ENCODE measurements at regions not wholly inside any gene's neighbourhood (a gene's known extent, or its start where the extent isn't known, plus 50 kb on each side); places are given as distances from the start of the nearest gene placed in this dataset.

DNA sequence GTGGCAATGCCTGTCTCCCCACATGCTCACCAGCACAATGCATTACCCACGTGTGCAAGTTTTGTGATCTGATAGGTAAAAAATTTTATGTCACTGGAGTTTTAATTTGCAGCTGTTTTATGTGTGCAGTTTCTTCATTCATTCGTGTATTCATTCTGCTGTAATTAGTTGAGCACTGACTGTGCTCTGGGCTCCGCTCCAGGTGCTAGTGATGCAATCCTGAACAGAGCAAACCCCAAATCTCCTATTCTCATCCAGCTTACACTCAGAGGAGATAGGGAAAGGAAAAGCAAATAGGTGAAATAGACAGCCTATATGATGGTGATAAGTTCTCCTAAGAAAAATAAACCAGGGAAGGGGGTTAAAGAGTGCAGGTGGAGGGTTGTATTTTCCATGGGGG, 148.4 kb downstream of the TENT4A start:
- in situ Hi-C loops (cut with MboI; ENCODE audit: low sequenced_read_pairs, unreplicated experiment) = no loop called here
- DNase-seq (ENCODE audit: low spot score) = no peak
- TF ChIP-seq CTCF (IDR thresholded peaks at IDR 0.05; ENCODE audit: borderline replicate concordance, control extremely low read depth, extremely low read depth, insufficient read depth, missing control alignments) = no peak

GRCh38 chr5:6862306-6862705, 149.1 kb downstream of the TENT4A start:
- no peak for TF ChIP-seq CTCF (IDR thresholded peaks at IDR 0.05; ENCODE audit: borderline replicate concordance, control extremely low read depth, extremely low read depth, insufficient read depth, missing control alignments)
- in situ Hi-C loops (cut with MboI; ENCODE audit: low sequenced_read_pairs, unreplicated experiment) = no loop called here
- DNase-seq (ENCODE audit: low spot score) = no peak

- in situ Hi-C loops (cut with MboI; ENCODE audit: low sequenced_read_pairs, unreplicated experiment) = no loop called here
- TF ChIP-seq CTCF (IDR thresholded peaks at IDR 0.05; ENCODE audit: borderline replicate concordance, control extremely low read depth, extremely low read depth, insufficient read depth, missing control alignments) = no peak
- no peak for DNase-seq (ENCODE audit: low spot score)
Observed at GRCh38 chr5:6867712-6868111, 154.5 kb downstream of the TENT4A start.

DNA sequence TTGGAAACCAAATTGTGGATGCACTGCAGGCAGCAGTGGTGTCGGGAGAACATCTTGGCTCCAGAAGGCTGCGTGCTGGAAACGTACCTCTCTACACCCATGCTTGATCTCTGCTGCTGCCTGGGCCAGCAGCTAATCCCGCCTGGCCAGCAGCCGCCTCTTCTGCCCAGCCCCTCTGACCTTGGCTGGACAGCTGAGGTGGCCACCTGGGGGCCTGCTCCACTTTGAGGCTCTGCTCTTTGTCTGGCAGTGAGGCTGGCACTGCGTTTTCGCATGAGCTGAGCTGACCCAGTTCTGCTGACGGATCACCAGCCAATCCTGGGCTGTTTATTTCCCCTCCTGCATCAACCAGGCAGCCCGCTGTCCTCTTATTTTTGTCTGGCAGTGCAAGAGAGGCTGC, 154.9 kb downstream of the TENT4A start:
- DNase-seq (ENCODE audit: low spot score) = no peak
- TF ChIP-seq CTCF (IDR thresholded peaks at IDR 0.05; ENCODE audit: borderline replicate concordance, control extremely low read depth, extremely low read depth, insufficient read depth, missing control alignments) = no peak
- in situ Hi-C loops (cut with MboI; ENCODE audit: low sequenced_read_pairs, unreplicated experiment) = no loop called here

GRCh38 chr5:6868575-6869215, 155.5 kb downstream of the TENT4A start:
- DNase-seq (ENCODE audit: low spot score) = no peak

GRCh38 chr5:6869677-6870076, 156.4 kb downstream of the TENT4A start:
- in situ Hi-C loops (cut with MboI; ENCODE audit: low sequenced_read_pairs, unreplicated experiment) = no loop called here
- DNase-seq (ENCODE audit: low spot score) = no peak
- no peak for TF ChIP-seq CTCF (IDR thresholded peaks at IDR 0.05; ENCODE audit: borderline replicate concordance, control extremely low read depth, extremely low read depth, insufficient read depth, missing control alignments)

More at GRCh38 chr5:6868575-6869215, 155.5 kb downstream of the TENT4A start:
- TF ChIP-seq CTCF (IDR thresholded peaks at IDR 0.05; ENCODE audit: borderline replicate concordance, control extremely low read depth, extremely low read depth, insufficient read depth, missing control alignments) = no peak
- in situ Hi-C loops (cut with MboI; ENCODE audit: low sequenced_read_pairs, unreplicated experiment) = no loop called here

Measured in GM13976 (cell line).